Left forelimb (tissue), 1 donor: ENCODE measurements at regions not wholly inside any gene's neighbourhood (a gene's known extent, or its start where the extent isn't known, plus 50 kb on each side); places are given as distances from the start of the nearest gene placed in this dataset.

Source experiments
- DNase-seq: peaks from one replicate; pipeline ENCODE4 v3.0.0-alpha.2; 2018; ENCODE audit warnings: low spot score

- peak; percentile 38 for DNase-seq
Measured at GRCh38 chr14:104249706-104250105, 111.3 kb downstream of the KIF26A start.

DNA sequence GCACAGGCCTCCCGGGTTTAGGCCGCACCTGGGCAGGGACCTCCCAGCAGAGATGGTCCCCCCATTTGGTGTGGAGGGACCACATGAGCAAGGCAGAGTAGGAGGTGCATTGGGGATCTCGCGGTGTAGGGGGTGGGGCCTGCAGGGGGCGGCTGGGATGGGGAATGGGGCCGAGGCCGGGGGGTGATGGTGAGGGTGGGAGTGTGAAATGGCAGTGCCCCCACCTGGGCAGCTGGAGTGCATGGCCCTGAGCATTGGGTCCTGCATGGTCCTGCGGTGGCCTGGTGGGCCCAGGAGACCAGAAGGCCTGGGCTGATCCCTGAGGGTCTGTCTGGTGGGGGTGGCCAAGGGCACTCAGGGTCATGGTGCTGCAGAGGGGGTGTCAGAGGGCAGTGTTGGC, 111.8 kb downstream of the KIF26A start:
- peak; percentile 51 for DNase-seq

GRCh38 chr14:104252256-104253215, 114.1 kb downstream of the KIF26A start:
- DNase-seq, result peak; percentile 49

- peak; percentile 54 for DNase-seq
Measured at GRCh38 chr14:104253223-104253822, 114.9 kb downstream of the KIF26A start.

DNA sequence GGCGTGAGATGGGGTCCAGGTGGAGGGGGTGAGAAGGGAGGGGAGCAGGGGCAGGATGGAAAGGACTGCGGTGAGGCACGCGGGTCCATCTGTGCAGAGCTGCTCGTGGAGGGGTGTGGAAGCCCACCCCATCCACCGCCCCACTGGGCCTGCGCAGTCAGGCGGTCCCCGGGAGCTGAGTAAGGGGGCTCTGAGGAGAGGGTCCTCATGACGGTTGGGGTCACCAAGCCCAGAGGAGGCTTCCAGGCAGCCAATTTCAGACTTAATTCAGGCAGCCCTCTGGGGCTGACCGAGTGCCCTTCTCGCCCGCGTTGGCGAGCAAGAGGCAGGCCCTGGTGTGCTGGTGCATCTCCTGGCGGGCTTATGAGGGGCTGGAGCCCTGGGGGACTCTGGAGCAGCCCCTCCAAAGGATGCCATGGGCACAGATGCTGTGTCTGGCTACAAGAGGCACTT, 115.5 kb downstream of the KIF26A start:
- no peak for DNase-seq

DNA sequence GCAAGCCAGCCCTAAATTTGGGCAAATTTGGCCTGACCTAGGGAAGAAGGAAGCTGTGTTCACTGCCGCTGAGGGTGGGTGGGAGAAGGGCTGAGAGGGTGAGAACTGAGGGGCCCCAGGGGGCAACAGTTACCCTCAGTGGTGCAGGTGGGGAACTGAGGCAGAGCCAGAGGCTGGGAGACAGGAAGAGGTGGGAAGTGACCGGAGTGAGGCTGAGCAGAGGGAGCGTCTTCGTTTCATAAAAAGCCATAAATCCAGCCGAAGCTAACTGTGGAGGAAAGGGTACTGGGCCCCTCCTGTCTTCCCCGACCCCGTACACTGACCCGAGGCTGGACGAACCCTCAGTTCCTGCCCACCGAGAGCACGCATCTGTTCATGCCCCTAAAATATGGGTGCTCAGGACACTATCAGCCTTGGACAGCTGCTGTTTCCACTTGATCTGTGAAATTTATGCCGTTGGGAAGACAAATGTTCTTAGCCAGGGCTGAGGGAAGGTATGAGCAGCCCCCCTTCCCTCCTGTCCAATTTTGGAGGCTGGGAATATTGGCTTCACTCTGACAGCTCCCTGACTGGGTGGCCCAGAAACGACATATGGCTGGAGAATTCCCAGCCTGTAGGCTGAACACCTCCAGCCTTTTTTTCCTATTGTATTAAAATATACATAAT, 116.5 kb downstream of the KIF26A start:
- no peak for DNase-seq

- DNase-seq, result no peak
Measured at GRCh38 chr14:104256025-104256424, 117.6 kb downstream of the KIF26A start.

DNA sequence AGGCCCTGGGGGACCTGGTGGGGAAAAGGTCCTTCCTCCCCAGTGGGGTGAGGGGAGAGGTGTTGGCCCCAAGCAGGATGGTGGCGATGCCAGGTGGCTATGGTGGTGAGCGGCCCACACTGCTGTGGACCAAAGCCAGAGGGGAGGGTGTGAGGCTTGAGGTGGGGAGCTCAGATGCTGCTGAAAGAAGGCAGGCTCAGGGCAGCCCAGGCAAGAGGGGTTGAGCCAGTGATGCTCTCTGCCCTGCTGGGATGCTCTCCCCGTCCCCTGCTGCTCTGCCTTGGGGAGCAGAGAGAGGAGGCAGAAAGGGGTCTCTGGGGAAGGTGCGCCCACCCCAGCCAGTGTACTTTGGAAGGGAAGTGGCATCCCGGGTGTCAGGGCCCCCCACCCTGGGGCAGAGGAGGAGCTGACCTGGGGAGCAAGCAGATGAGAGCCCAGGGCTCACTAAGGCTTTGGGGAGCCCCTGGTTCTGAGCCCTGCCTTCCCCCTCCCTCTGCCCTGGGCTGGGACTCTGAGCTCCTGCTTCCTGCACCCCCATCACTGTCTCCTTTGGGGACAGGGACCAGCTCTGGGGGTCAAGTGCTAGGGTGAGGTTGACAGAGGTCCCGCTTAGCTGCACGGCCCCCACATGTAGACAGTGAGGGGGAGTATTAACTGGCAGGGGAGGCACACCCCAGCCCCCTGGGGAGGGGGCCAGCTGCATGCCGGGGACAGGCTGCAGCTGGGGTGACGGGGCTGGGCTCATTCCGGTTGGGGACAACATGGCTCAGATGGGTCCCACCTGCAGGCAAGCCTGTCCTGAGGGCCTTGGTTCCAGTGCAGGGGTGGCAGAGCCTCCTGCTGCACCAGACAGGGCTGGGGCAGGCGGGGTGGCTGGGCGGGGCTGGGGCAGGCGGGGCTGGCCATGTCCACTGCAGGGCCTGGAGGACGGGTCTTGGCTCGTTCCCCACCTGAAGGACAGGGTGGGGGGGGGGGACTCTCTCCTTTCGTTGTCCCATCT, 124.4 kb downstream of the KIF26A start:
- peak; percentile 63 for DNase-seq

GRCh38 chr14:104263675-104264358, 125.4 kb downstream of the KIF26A start:
- no peak for DNase-seq

DNA sequence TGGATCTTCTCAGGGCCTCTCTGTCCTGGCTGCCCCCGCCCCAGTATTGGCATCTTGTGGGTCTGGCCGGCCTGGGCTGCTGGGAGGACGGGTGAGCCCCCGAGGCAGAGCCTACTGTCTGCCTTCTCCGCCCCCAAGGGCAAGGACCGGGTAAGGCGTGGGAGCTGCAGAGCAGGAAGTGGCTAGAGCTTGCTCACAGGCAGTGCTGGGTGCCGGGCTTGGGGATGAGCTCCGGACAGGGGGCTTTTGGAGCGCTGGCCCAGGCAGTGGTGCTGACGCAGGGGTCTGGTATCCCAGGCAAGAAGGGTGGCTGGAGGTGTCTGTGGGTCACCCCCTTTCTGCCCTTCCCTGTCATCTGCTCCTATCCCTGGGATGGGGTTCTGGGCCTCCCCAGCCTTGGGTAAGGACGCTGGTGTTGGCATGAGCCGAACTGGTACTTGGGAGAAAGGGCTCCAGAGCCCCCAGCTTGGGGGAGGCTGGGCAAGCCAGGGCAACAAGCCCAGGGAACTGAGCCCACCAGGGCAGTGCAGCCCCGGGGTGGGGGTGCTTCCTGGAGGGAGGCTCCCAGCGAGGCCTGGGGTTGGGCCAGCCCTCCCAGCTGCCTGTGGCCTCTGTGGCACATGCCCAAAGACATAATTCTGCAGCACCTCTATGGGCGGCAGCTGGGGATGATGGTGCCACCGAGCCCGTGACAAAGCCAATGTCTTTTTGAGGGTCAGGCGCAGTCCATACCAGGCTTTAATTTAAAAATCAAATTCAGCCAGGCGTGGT, 126.3 kb downstream of the KIF26A start:
- peak; percentile 44 for DNase-seq

DNA sequence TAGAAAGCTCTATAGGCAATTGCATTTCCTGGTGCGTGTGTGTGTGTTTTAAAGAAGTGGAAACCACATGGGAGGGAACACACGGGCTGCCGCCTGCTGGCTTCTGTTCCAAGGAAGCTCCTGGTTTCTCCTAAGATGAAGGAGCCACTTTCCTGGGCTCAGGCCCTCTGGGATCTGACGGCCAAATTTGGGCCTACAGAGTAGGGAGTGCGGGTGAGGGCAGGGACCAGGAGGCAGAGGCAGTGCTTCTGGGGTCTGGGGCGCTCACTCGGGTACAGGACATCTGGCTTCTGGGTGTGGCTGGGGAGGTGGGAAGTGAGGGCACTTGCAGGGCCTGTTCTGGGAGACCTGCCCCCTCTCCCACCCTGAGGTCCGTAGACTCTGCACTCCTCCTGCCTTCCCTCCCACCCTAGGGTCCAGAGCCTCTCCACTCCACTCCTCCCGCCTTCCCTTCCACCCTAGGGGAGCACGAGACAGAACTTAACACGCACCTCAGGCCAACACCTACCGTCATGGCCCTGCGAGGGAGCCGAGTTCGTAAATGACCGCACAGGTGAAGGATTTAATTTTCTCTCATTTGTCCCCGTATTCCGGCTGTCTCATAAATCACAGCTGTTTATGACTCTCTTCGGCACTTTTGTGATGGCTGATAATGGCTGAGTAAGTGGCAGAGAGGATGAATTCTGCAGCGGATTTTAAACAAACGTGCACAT, 127.7 kb downstream of the KIF26A start:
- peak; percentile 42 for DNase-seq

DNA sequence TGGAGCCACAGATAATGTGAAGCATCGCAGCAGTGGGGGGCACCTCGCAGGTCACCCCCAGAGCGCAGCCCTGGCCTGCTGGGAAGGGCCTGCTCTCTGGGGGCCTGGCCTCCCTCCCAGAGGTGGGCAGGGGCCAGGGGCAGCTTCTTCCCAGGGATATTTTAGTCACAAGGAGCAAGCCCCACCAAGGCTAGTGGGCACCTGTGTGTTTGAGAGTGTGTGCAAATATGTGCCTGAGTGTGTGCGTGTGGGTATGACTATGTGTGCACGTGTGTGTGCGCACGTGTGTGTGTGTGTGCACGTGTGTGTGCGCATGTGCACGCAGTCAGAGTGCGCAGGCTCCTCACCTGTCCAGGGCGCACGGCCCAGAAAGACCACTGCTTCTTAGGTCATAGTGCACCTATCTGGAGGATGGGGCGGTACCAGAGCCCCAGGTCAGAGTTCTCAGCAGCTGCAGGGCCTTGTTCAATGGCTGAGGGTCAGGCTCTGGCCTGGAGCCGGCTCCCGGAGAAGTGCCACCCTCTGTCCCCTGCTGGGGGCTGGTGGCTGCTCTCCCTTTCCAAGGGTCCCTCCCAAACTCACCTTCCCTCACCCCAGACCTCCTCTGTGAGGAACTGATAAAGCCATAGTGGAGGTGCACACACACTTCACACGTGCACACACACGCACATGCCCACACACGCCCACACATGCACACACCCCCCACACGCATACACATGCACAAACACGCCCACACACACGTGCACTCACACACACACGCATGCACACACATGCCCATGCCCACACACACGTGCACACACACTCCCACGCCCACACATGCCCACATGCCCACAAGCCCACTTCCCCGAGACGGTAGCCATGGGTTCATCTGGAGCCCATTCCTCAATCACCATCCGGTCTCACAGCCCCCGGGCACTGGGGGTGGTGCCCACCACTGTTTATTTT, 128.5 kb downstream of the KIF26A start:
- peak; percentile 54 for DNase-seq

DNA sequence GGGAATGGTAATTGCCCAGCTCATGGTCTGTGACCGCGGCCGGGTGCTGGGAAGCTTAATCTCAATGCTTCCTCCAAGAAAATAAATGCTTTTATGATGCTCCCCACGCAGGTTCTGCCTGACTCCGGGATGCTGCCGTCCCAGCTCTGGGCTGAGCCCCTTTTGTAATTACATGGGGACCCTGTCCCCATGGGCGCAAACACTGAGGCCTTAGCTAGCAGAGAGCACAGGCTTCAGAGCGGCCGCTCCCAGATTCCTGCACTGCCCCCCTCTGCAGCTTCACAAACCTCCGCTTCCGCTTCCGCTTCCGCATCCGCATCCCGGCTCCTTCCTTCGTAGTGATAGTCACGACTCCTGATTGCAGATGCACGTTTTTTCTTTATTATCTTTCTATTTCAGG, 129.5 kb downstream of the KIF26A start:
- DNase-seq, result peak; percentile 58

GRCh38 chr14:104268295-104268694, 129.9 kb downstream of the KIF26A start:
- DNase-seq, result no peak

GRCh38 chr14:104268725-104269436, 130.5 kb downstream of the KIF26A start:
- peak; percentile 55 for DNase-seq

- peak; percentile 18 for DNase-seq
Measured at GRCh38 chr14:104269511-104270241, 131.3 kb downstream of the KIF26A start.

DNA sequence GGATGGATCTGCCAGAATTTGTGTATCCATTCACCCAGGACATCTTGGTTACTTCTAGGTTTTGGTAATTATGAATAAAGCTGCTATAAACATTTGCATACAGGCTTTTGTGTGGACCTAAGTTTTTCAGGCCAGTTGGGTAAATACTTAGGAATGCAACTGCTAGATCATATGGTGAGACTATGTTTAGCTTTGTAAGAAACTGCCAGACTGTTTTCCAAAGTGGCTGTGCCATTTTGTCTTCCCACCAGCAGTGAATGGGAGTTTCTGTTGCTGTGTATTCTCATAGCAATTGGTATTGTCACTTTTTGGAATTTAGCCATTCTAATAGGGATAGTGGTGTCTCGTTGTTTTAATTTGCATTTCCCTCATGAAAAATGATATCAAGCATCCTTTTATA, 133.0 kb downstream of the KIF26A start:
- DNase-seq, result no peak
